PFSK-1 (cell line): ENCODE measurements at regions not wholly inside any gene's neighbourhood (a gene's known extent, or its start where the extent isn't known, plus 50 kb on each side); places are given as distances from the start of the nearest gene placed in this dataset.

ENCODE experiments used
- FOXP2 ChIP-seq: optimal IDR thresholded peaks from 2 replicates; pipeline ENCODE3; 2011; ENCODE audit warnings: borderline replicate concordance, control low read depth, inconsistent platforms; ENCODE audit not compliant: insufficient read depth; ENCODE audit errors: extremely low read length, extremely low read depth
- POLR2AphosphoS5 ChIP-seq: IDR thresholded peaks from 2 replicates; pipeline ENCODE4 v1.6.1; 2012; ENCODE audit warnings: low read depth, mild to moderate bottlenecking, control low read depth, low read length, moderate library complexity
- SIN3A ChIP-seq: IDR thresholded peaks from 2 replicates; pipeline ENCODE4 v1.6.1; 2012; ENCODE audit warnings: mild to moderate bottlenecking, low read length, moderate library complexity, borderline replicate concordance; ENCODE audit not compliant: insufficient read depth
- TAF1 ChIP-seq: IDR thresholded peaks from 2 replicates; pipeline ENCODE4 v1.6.1; 2012; ENCODE audit warnings: low read length, control low read depth, borderline replicate concordance; ENCODE audit not compliant: insufficient read depth
- TF ChIP-seq, protein P1 (sequence below), 2 experiments: IDR thresholded peaks; 2 replicates each; pipeline versions ENCODE4 v1.6.1 to v1.8.0; 2011 to 2012; ENCODE audit warnings: low read depth in 2 of 2, low read length in 2 of 2, control low read depth in 1 of 2, inconsistent platforms in 1 of 2, mild to moderate bottlenecking in 1 of 2, moderate library complexity in 1 of 2; ENCODE audit not compliant: insufficient read depth in 1 of 2

DNA sequence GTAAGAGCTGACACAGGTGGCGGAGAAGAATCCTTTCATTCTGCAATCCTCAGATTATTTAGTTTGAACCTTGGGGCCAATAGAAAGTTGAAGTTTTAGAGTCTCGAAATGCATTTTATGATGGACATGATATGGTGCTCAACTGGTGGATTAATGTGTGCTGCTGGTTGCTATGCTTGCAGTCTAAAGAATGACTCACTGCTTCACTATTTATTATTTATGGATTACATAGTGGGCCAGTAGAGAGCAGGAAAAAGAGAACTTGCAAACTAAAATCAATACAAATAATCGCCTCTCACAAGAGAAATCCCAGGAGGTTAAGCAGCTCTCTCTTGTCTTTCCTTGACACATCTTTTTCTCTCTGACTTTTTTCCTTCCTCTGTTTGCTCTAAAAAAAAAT lies 2326.8 kb upstream of the AGA start:
- TF ChIP-seq, protein P1, sequence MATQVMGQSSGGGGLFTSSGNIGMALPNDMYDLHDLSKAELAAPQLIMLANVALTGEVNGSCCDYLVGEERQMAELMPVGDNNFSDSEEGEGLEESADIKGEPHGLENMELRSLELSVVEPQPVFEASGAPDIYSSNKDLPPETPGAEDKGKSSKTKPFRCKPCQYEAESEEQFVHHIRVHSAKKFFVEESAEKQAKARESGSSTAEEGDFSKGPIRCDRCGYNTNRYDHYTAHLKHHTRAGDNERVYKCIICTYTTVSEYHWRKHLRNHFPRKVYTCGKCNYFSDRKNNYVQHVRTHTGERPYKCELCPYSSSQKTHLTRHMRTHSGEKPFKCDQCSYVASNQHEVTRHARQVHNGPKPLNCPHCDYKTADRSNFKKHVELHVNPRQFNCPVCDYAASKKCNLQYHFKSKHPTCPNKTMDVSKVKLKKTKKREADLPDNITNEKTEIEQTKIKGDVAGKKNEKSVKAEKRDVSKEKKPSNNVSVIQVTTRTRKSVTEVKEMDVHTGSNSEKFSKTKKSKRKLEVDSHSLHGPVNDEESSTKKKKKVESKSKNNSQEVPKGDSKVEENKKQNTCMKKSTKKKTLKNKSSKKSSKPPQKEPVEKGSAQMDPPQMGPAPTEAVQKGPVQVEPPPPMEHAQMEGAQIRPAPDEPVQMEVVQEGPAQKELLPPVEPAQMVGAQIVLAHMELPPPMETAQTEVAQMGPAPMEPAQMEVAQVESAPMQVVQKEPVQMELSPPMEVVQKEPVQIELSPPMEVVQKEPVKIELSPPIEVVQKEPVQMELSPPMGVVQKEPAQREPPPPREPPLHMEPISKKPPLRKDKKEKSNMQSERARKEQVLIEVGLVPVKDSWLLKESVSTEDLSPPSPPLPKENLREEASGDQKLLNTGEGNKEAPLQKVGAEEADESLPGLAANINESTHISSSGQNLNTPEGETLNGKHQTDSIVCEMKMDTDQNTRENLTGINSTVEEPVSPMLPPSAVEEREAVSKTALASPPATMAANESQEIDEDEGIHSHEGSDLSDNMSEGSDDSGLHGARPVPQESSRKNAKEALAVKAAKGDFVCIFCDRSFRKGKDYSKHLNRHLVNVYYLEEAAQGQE (IDR thresholded peaks at IDR 0.05; ENCODE audit: insufficient read depth in 1 of 2, low read depth in 2 of 2, low read length in 2 of 2), result no peak
- no peak for TF ChIP-seq FOXP2
- TF ChIP-seq POLR2AphosphoS5, result no peak
- TF ChIP-seq SIN3A, result no peak
- TF ChIP-seq TAF1, result no peak

DNA sequence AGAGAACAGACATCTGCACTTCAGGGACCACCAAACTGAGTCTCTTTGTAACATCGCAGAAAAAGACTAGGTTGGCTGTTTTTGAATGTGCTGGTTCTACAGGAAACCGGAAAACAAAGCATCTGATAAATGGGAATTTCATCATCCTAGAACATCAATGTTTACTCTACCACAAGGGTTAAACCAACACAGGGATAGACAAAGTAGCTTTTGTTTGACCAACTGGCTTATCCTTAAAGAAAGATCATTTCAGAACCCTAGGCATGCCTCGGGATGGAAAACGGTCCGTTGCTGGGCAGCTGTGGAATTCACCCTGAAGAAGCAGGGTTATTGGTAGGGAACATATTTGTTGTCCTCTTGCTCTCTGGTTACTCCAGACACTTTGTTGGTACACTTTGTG lies 2355.5 kb upstream of the AGA start:
- TF ChIP-seq TAF1, result no peak
- no peak for TF ChIP-seq POLR2AphosphoS5
- TF ChIP-seq SIN3A, result no peak
- no peak for TF ChIP-seq FOXP2
- TF ChIP-seq, protein P1 (IDR thresholded peaks at IDR 0.05; ENCODE audit: insufficient read depth in 1 of 2, low read depth in 2 of 2, low read length in 2 of 2), result no peak

DNA sequence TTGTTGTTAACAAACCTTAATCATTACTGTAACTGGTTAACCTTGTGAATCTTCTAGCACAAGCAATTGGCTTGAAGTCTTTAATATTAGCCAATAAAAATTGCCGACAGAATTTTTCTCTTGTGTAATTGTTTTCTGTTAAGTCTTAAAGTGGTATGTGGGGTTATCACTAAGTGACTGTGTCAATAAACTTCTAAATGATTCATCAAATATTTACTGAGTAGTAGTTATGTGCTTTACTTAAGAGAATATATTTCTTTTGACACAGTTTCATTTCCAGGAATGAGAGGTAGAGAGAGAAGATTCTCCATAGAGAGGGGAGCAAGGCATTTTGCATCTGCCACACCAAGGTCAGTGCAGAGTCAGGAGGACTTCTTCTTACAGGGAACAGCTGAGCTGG lies 2361.6 kb upstream of the AGA start:
- TF ChIP-seq SIN3A, result no peak
- TF ChIP-seq, protein P1 (IDR thresholded peaks at IDR 0.05; ENCODE audit: insufficient read depth in 1 of 2, low read depth in 2 of 2, low read length in 2 of 2), result no peak
- no peak for TF ChIP-seq POLR2AphosphoS5
- TF ChIP-seq TAF1, result no peak
- no peak for TF ChIP-seq FOXP2

DNA sequence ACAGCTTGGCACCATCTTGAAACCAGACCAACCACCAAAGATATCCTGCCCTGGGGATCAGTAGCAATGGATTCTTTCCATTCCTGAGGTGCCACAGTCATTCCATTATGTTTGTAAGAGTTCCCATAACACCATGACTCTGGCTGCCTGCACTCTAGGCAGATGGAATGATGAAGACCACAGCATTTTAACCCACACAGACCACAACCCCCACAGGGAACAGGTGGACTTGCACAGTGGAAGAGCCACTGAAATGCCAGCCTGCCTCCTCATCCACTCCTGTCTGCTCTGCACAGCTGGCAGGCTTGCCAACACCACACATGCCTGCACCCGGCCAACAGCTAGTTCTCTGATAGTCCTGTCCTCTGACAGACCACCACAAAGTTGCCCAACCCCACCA lies 2362.2 kb upstream of the AGA start:
- TF ChIP-seq, protein P1 (IDR thresholded peaks at IDR 0.05; ENCODE audit: insufficient read depth in 1 of 2, low read depth in 2 of 2, low read length in 2 of 2), result no peak
- TF ChIP-seq FOXP2, result no peak
- no peak for TF ChIP-seq TAF1
- no peak for TF ChIP-seq SIN3A
- TF ChIP-seq POLR2AphosphoS5, result no peak

DNA sequence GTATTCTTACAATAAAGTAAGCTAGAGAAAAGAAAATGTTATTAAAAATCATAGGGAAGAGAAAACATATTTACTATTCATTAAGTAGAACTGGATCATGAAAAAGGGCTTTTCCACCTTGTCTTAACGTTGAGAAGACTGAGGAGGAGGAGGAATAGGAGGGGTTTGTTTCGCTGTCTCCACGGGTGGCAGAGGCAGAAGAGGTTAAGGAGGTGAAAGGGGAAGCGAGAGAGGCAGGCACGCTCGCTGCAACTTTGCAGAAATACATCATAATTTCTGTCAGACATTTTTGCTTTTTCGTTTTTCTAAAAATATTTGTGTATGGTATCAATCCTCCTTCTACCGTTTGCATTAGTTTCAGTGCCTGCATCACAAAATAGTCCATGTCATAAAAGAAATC lies 2375.1 kb upstream of the AGA start:
- TF ChIP-seq, protein P1 (IDR thresholded peaks at IDR 0.05; ENCODE audit: insufficient read depth in 1 of 2, low read depth in 2 of 2, low read length in 2 of 2), result no peak
- TF ChIP-seq POLR2AphosphoS5 (no peak), SIN3A (no peak), FOXP2 (no peak), TAF1 (no peak)
